AG09309 (cell line): ENCODE measurements at regions not wholly inside any gene's neighbourhood (a gene's known extent, or its start where the extent isn't known, plus 50 kb on each side); places are given as distances from the start of the nearest gene placed in this dataset.

ENCODE experiments used
- DNase-seq: peaks from one replicate; pipeline ENCODE4 v3.0.0-alpha.2; 2010; ENCODE audit warnings: low read depth
- H3K4me3 ChIP-seq: 2 replicates; pipeline ENCODE4 v1.5.1; 2011; ENCODE audit warnings: mild to moderate bottlenecking, low read depth, low read length, moderate library complexity; ENCODE audit not compliant: control insufficient read depth
- CTCF ChIP-seq: IDR thresholded peaks from 2 replicates; pipeline ENCODE4 v1.5.1; 2011; ENCODE audit warnings: mild to moderate bottlenecking, low read depth, low read length, inconsistent platforms; ENCODE audit not compliant: insufficient read depth, control insufficient read depth; ENCODE audit errors: missing control alignments

- no peak for DNase-seq
- TF ChIP-seq CTCF, result no peak
- H3K4me3 ChIP-seq, result no peak overlapping the region
These were observed 67.2 kb upstream of the WSB1 start for GRCh38 chr17:27226611-27227230.

- H3K4me3 ChIP-seq, result no peak overlapping the region
- no peak for TF ChIP-seq CTCF
- DNase-seq, result no peak
These were observed 62.9 kb upstream of the WSB1 start for GRCh38 chr17:27230996-27231395.

GRCh38 chr17:27232328-27232727 lies 61.6 kb upstream of the WSB1 start:
- no peak for TF ChIP-seq CTCF
- H3K4me3 ChIP-seq, result no peak overlapping the region
- DNase-seq, result no peak

GRCh38 chr17:27233059-27233458 lies 60.9 kb upstream of the WSB1 start:
- no peak overlapping the region for H3K4me3 ChIP-seq
- no peak for DNase-seq
- no peak for TF ChIP-seq CTCF

GRCh38 chr17:27233776-27234175 lies 60.1 kb upstream of the WSB1 start:
- no peak overlapping the region for H3K4me3 ChIP-seq
- DNase-seq, result no peak
- TF ChIP-seq CTCF, result no peak

GRCh38 chr17:27236717-27237315 lies 57.1 kb upstream of the WSB1 start:
- no peak overlapping the region for H3K4me3 ChIP-seq
- no peak for DNase-seq
- peak; percentile 85 for TF ChIP-seq CTCF
